C1 segment of cervical spinal cord (tissue), 14 donors: ENCODE measurements at regions not wholly inside any gene's neighbourhood (a gene's known extent, or its start where the extent isn't known, plus 50 kb on each side); places are given as distances from the start of the nearest gene placed in this dataset.

Experiments used
- DNase-seq, 14 donors: peaks; one replicate each; lab custom pipeline; 2025; lab: John Stamatoyannopoulos, UW

GRCh38 chr2:23118894-23119293 is 266.1 kb upstream of the KLHL29 start:
- DNase-seq: no peak

DNA sequence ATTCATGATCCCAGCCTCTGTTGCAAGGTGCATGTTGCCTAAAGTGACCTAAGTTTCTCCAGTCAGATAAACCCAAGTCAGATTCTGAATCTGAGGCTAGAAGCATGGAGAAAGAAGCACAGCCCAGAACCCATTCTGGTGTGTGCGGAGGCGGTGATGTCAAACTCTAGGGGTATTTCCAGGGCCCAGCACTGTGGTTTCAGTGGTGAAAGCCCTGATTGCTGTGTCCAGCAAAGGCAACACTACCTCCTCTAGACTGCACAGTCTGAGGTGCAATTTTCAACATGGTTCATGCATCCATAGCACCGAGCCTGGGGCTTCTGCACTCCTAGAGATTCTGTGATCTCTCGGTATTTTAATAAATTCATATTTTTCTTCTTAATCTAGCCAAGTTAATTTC is 264.8 kb upstream of the KLHL29 start:
- DNase-seq: no peak

- no peak for DNase-seq
These were observed 262.9 kb upstream of the KLHL29 start for GRCh38 chr2:23121968-23122648.

- no peak for DNase-seq
These were observed 262.2 kb upstream of the KLHL29 start for GRCh38 chr2:23122681-23123215.

- no peak for DNase-seq
These were observed 261.3 kb upstream of the KLHL29 start for GRCh38 chr2:23123686-23124085.

DNA sequence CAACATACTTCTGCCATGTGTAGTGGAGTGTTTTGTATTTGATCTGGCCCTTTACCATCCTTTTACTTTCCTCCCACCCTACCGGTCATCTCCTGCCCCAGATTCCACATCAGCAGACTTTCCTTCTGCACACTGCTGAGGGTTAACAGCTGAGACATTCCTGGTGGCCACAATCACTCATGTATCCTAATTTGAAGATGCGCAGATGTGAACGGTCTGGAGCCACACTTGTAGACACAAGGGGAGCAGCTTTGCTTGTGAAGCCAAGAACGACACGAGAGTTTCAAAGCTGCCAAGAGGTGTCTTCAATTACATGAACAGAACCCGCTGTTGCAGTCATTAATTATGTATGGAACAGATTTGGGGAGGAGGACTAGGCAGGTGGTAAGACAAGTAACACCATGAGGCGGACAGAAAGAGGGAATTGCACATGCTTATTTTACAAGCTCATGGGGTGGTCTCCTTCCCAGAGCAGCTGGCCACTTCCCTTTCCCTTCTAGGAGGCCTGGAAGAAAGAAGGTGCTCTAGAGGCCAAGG is 260.7 kb upstream of the KLHL29 start:
- no peak for DNase-seq

DNA sequence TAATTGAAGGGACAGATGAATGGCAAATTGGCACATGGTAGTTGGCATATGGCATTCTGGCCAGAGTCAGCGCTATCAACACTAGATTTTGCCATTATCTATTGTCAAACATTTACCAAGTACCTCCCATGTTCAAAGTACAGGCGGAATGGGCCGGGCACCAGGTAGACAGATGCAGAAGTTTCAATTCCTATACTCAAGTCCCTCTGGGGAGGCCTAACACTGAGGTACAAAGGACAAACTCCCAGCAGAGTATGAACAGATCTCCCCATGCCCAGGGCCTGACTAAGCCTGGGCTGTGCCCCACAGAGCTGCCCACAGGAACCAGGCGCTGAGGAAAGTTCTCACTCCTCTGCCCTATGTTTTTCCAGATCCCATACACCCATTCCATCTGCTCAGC is 257.5 kb upstream of the KLHL29 start:
- no peak for DNase-seq

DNA sequence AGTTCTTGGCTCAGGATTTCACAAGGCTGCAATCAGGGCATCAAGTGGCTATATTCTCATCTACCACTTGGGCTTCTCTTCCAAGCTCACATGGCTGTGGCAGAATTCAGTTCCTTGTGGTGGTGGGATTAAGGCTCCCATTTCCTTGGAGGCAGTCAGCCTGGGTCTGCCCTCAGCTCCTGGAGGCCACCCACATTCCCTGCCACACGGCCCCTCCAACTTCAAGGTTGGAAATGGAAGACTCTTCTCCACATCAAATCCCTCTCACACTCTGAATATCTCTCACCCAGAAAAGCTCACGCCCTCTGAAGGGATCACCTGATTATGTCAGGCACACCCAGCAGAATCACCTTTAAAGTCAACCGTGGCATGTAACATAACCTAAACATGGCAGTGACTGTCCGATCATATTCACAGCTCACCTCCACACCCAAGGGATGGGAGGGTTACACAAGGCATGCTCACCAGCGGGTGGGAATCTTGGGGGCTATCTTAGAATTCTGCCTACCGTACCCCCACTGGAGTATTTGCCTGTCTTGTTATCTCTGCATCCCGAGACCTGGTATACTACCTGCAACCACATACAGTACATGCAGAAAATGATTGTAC is 256.2 kb upstream of the KLHL29 start:
- DNase-seq: no peak

- no peak for DNase-seq
These were observed 253.9 kb upstream of the KLHL29 start for GRCh38 chr2:23131066-23131575.

- DNase-seq: no peak
These were observed 253.0 kb upstream of the KLHL29 start for GRCh38 chr2:23132000-23132399.

DNA sequence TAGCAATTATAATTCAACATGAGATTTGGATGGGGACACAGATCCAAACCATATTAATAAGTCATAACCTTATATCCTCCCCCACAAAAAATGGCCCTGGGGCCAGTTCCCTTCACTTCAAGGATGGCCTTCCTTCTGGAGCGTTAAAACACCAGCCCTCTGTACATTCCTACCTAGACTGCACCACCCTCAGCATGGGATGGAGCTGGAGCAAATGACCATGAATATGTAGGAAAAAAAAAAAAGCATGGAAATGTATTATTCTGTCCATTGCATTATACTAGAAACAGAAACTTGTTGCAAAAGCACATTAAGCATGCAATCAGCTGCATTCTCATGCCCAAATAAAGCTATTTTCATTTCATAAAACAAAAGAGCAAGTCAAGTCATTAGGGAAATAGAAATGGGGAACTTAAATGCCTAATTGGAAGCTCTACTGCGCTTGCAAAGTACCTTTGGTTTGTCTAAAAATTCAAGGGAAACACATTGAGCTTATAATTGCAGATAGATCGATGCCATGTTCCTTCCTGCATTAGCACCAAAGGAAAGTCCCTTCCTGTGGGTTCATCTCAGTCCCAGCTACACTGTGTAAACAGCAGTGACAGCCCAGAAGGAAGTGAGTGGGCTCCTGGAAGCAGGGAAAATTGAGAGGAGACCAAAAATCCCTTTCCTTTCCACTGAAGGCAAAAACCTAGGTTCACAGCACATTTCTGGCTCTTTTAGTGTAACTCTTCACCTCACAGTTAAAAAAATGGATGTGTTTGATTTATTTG is 252.0 kb upstream of the KLHL29 start:
- DNase-seq: no peak

- DNase-seq: no peak
These were observed 250.3 kb upstream of the KLHL29 start for GRCh38 chr2:23134726-23135125.

GRCh38 chr2:23135481-23136100 is 249.4 kb upstream of the KLHL29 start:
- peak in 2 of 14 donors; percentile 3 to 14 for DNase-seq

GRCh38 chr2:23137166-23137565 is 247.8 kb upstream of the KLHL29 start:
- no peak for DNase-seq

- DNase-seq: no peak
These were observed 246.3 kb upstream of the KLHL29 start for GRCh38 chr2:23138701-23139100.

DNA sequence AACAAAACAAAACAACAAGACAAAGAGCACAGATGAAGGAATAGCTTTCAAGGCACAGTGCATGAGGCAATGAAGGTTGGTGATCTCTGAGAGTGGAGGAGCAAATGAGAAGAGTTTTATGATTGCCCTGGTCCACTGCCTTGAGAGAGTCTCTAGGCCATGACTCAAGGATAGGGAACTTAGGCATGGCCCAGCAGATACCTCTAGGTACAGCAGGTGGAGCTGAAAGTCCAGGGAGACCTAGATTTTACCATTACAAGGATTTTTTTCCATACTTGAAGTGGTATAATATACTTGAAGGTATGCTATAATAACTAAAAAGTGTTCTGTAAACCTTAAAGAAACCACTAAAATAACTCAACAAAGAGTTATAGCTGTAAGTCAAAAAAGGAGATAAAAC is 239.5 kb upstream of the KLHL29 start:
- DNase-seq: no peak

GRCh38 chr2:23146011-23146410 is 239.0 kb upstream of the KLHL29 start:
- no peak for DNase-seq

GRCh38 chr2:23148342-23148741 is 236.6 kb upstream of the KLHL29 start:
- DNase-seq: no peak

DNA sequence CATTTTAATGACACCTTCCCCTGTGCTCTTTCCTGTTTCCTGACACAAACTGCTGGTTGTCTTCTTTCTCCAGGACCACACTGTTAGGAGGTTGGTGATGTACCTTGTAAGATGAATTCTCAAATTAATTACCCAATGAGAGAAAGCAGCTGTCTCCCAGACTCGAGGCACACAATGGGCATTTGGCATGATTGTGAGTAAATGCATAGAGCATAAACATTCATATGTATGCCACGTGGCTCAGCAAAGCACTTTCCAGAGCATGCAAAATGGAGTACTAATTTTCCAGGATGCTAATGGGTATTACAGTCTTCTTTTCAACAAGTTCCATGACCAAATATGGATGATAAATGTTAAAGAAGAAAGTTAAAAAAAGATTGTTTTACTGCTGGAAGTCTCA is 235.2 kb upstream of the KLHL29 start:
- DNase-seq: no peak

- DNase-seq: no peak
These were observed 231.5 kb upstream of the KLHL29 start for GRCh38 chr2:23153484-23153883.

DNA sequence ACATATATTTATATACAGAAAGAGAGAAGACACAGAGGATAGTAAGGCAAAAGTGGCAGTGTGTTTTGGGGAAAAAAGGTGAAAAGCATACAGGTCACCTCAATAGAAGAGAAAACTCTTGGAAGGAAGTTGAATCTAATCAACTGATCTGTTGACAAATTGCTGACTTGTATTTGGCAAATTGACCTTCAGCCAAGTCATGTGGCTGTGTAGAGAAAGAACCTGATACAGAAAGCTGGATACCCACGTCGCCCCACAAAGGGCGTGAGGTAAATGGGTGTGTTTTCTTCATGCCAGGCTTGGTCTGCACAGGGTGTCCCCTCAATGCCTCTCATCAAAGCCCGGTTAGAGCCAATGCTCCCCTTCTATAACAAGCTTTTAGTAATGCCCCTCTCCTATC is 230.0 kb upstream of the KLHL29 start:
- DNase-seq: no peak

GRCh38 chr2:23157812-23158211 is 227.2 kb upstream of the KLHL29 start:
- no peak for DNase-seq
